Hepatocyte (in vitro differentiated cells): ENCODE measurements at regions not wholly inside any gene's neighbourhood (a gene's known extent, or its start where the extent isn't known, plus 50 kb on each side); places are given as distances from the start of the nearest gene placed in this dataset.

Source experiments
- CTCF ChIP-seq: fragments of 200-600 bp; sonication (generic); IDR thresholded peaks from 2 replicates; pipeline ENCODE4 v1.5.1; 2016; ENCODE audit warnings: antibody characterized with exemption, mild to moderate bottlenecking; ENCODE audit not compliant: poor library complexity
- EZH2 ChIP-seq: fragments of 200-600 bp; sonication (generic); IDR thresholded peaks from 2 replicates; pipeline ENCODE4 v1.6.1; 2016; ENCODE audit warnings: antibody characterized with exemption, mild to moderate bottlenecking, borderline replicate concordance

- TF ChIP-seq CTCF: no peak
- TF ChIP-seq EZH2: no peak
Measured at GRCh38 chr4:143089847-143090246, 94.9 kb upstream of the USP38 start.
